K562 (cell line): ENCODE measurements at regions not wholly inside any gene's neighbourhood (a gene's known extent, or its start where the extent isn't known, plus 50 kb on each side); places are given as distances from the start of the nearest gene placed in this dataset.

Source experiments
- ATAC-seq: fragments of 200-7000 bp; cut with Tn5 transposase; 3 replicates; pipeline ENCODE4 v1.9.1; 2020; ENCODE audit warnings: moderate library complexity
- BruUV-seq: library from RNA; stranded (reverse); fragments of 400-500 nt; replicated peaks from 2 replicates; lab custom pipeline; 2021; lab: Mats Ljungman, UMichigan
- CTCF ChIA-PET: fragments of 300-600 bp; formaldehyde crosslinking; extraction: SDS; loops from one replicate; lab custom pipeline; 2021; ENCODE audit warnings: low intra/inter-chr PET ratio; lab: Yijun Ruan, JAX
- POLR2A ChIA-PET: fragments of 300-600, 350-650 bp; sonication (Branson Sonifier 250); formaldehyde crosslinking; extraction: SDS; loops from one replicate; lab custom pipeline; 2021; ENCODE audit warnings: antibody characterized with exemption, inconsistent platforms; lab: Yijun Ruan, JAX
- DNase-seq, 4 experiments: peaks; one replicate each; pipeline versions ENCODE4 v3.0.0 to v3.0.0-alpha.2; 2011 to 2018; ENCODE audit warnings: low spot score in 3 of 4, mixed read lengths in 3 of 4; ENCODE audit errors: extremely low read depth in 1 of 4
- FAIRE-seq: peaks from 2 replicates; lab custom pipeline; 2011; peaks lifted over from hg19 to GRCh38; lab: Jason Lieb, UNC
- H2AFZ ChIP-seq: 2 replicates; pipeline ENCODE4 v1.6.0; 2011; ENCODE audit warnings: low read depth, low read length, control low read depth, inconsistent platforms
- H3K27ac ChIP-seq: fragments of 200-600 bp; 3 replicates; pipeline ENCODE4 v1.8.0; 2011; ENCODE audit warnings: low read depth, mild to moderate bottlenecking, control low read depth, inconsistent platforms, low read length, moderate library complexity, mixed read lengths; ENCODE audit errors: extremely low read depth
- H3K27me3 ChIP-seq, 2 experiments: fragments of 300-600 bp in 1 of 2; 2 replicates in 1 of 2; 3 replicates in 1 of 2; pipeline versions ENCODE4 v1.6.0 to v1.8.0; 2011; ENCODE audit warnings: inconsistent platforms in 2 of 2, low read length in 2 of 2, mild to moderate bottlenecking in 1 of 2, mixed read lengths in 1 of 2, moderate library complexity in 1 of 2; ENCODE audit not compliant: control insufficient read depth in 2 of 2, insufficient read depth in 2 of 2
- H3K36me3 ChIP-seq: fragments of 300-600 bp; 3 replicates; pipeline ENCODE4 v1.8.0; 2011; ENCODE audit warnings: mild to moderate bottlenecking, low read length, inconsistent platforms; ENCODE audit not compliant: control insufficient read depth, insufficient read depth
- H3K4me1 ChIP-seq, 2 experiments: fragments of 200-600 bp in 1 of 2; replicated peaks in 1 of 2; 2 replicates in 1 of 2; 3 replicates in 1 of 2; pipeline versions ENCODE4 v1.5.1 to v1.8.0; 2011; ENCODE audit warnings: inconsistent platforms in 2 of 2, low read length in 2 of 2, mild to moderate bottlenecking in 1 of 2, mixed read lengths in 1 of 2, moderate library complexity in 1 of 2; ENCODE audit not compliant: control insufficient read depth in 2 of 2, insufficient read depth in 2 of 2
- H3K4me2 ChIP-seq: 2 replicates; pipeline ENCODE4 v1.6.1; 2011; ENCODE audit warnings: low read length, control low read depth, inconsistent platforms, mixed read lengths; ENCODE audit not compliant: insufficient read depth
- H3K4me3 ChIP-seq: fragments of 200-600 bp; sonication (generic), shearing (Covaris generic); 2 replicates; pipeline ENCODE4 v1.5.1; 2016; ENCODE audit warnings: control low read depth, inconsistent platforms
- H3K79me2 ChIP-seq: fragments of 200-600 bp; 3 replicates; pipeline ENCODE4 v1.8.0; 2011; ENCODE audit warnings: low read length, inconsistent platforms; ENCODE audit not compliant: control insufficient read depth, insufficient read depth
- H3K9ac ChIP-seq, 2 experiments: 2 replicates each; pipeline versions ENCODE4 v1.6.0 to v1.6.1; 2011; ENCODE audit warnings: low read depth in 2 of 2, low read length in 2 of 2, control low read depth in 1 of 2, inconsistent platforms in 1 of 2, mild to moderate bottlenecking in 1 of 2, mixed read lengths in 1 of 2; ENCODE audit not compliant: insufficient read depth in 1 of 2
- H3K9me1 ChIP-seq: one replicate; pipeline ENCODE4 v1.6.0; 2011; ENCODE audit warnings: inconsistent platforms, mild to moderate bottlenecking, low read length, moderate library complexity; ENCODE audit not compliant: control insufficient read depth, insufficient read depth
- H3K9me3 ChIP-seq: replicated peaks from 2 replicates; pipeline ENCODE4 v1.5.1; 2011; ENCODE audit warnings: low read depth, low read length, inconsistent platforms; ENCODE audit not compliant: control insufficient read depth, insufficient read depth
- H4K20me1 ChIP-seq: replicated peaks from 2 replicates; pipeline ENCODE4 v1.6.1; 2011; ENCODE audit warnings: low read length, inconsistent platforms, mixed read lengths; ENCODE audit not compliant: control insufficient read depth, insufficient read depth
- HNRNPK ChIP-seq: fragments of 200-400 bp; formaldehyde crosslinking; IDR thresholded peaks from one replicate; pipeline ENCODE4 v1.6.1; 2018; ENCODE audit warnings: mild to moderate bottlenecking, low read depth, low read length; ENCODE audit not compliant: poor library complexity, severe bottlenecking
- KAT8 ChIP-seq: fragments of 450-650 bp; IDR thresholded peaks from 2 replicates; pipeline ENCODE4 v1.6.1; 2016; ENCODE audit warnings: low read depth, mild to moderate bottlenecking
- NRF1 ChIP-seq, 2 experiments: fragments of 450-650 bp; IDR thresholded peaks in 1 of 2; conservative IDR thresholded peaks in 1 of 2; 2 replicates each; pipeline ENCODE4 v1.6.1; 2014; ENCODE audit warnings: mild to moderate bottlenecking in 2 of 2
- PATZ1 ChIP-seq: fragments of 250-450 bp; sonication (Bioruptor Pico); IDR thresholded peaks from 2 replicates; pipeline ENCODE4 v1.5.0; 2020; ENCODE audit warnings: mild to moderate bottlenecking, borderline replicate concordance
- PTRF ChIP-seq: fragments of 450-650 bp; IDR thresholded peaks from 2 replicates; pipeline ENCODE4 v1.6.1; 2016; ENCODE audit warnings: mild to moderate bottlenecking, missing genetic modification characterization, missing compliant biosample characterization
- RBM14 ChIP-seq: fragments of 200-400 bp; formaldehyde crosslinking; IDR thresholded peaks from 2 replicates; pipeline ENCODE4 v1.6.1; 2018; ENCODE audit warnings: low read depth, mild to moderate bottlenecking, low read length, moderate library complexity, borderline replicate concordance; ENCODE audit not compliant: insufficient read depth
- RBM39 ChIP-seq: fragments of 200-400 bp; formaldehyde crosslinking; optimal IDR thresholded peaks from 2 replicates; pipeline ENCODE3; 2018; ENCODE audit warnings: low read depth, low read length
- RHOXF2B ChIP-seq: fragments of 250-450 bp; sonication (Bioruptor Pico); conservative IDR thresholded peaks from 2 replicates; pipeline ENCODE4 v1.5.1; 2021
- SRSF3 ChIP-seq: fragments of 200-400 bp; formaldehyde crosslinking; IDR thresholded peaks from 2 replicates; pipeline ENCODE4 v1.6.1; 2016; ENCODE audit warnings: mild to moderate bottlenecking, low read length, moderate library complexity; ENCODE audit not compliant: insufficient read depth
- U2AF1 ChIP-seq: fragments of 200-400 bp; formaldehyde crosslinking; optimal IDR thresholded peaks from 2 replicates; pipeline ENCODE3; 2017; ENCODE audit warnings: mild to moderate bottlenecking, low read depth, low read length, moderate library complexity
- ZFP1 ChIP-seq: fragments of 450-650 bp; formaldehyde crosslinking; IDR thresholded peaks from 2 replicates; pipeline ENCODE4 v1.4.0; 2020; ENCODE audit warnings: mild to moderate bottlenecking, mixed read lengths
- ZNF507 ChIP-seq: conservative IDR thresholded peaks from 2 replicates; pipeline ENCODE4 v1.6.1; 2017; ENCODE audit warnings: missing genetic modification characterization, missing compliant biosample characterization
- ZNF655 ChIP-seq: fragments of 250-450 bp; sonication (Bioruptor Pico); IDR thresholded peaks from 2 replicates; pipeline ENCODE4 v1.5.0; 2021
- WGBS: fragments of 100-300 bp; shearing (Covaris generic); methylation state at CpG from one replicate; pipeline ENCODE4 v1.1.6; 2016; ENCODE audit warnings: low coverage, mixed read lengths; ENCODE audit not compliant: insufficient coverage; ENCODE audit errors: missing lambda C conversion rate; 5-methylcytosine and 5-hydroxymethylcytosine counted together
- in situ Hi-C: fragments of 300-500 bp; cut with MboI; formaldehyde crosslinking; loops from 4 replicates; pipeline ENCODE4 v1.15.0; 2018; ENCODE audit warnings: inconsistent platforms, mixed read lengths
- intact Hi-C: fragments of 100-400 bp; cut with micrococcal nuclease; formaldehyde crosslinking; loops from 2 replicates; pipeline ENCODE4 v1.14.2; 2022
- TF ChIP-seq, protein P1 (sequence below), 2 experiments: IDR thresholded peaks; 2 replicates each; pipeline ENCODE4 v1.6.1; 2012; ENCODE audit warnings: improper control_type of control experiment in 2 of 2, low read depth in 2 of 2, low read length in 2 of 2, borderline replicate concordance in 1 of 2
- TF ChIP-seq, protein P2 (sequence below): sonication (generic); formaldehyde crosslinking; IDR thresholded peaks from 2 replicates; pipeline ENCODE4 v1.8.1; 2023; ENCODE audit warnings: mild to moderate bottlenecking, missing genetic modification reagents

DNA sequence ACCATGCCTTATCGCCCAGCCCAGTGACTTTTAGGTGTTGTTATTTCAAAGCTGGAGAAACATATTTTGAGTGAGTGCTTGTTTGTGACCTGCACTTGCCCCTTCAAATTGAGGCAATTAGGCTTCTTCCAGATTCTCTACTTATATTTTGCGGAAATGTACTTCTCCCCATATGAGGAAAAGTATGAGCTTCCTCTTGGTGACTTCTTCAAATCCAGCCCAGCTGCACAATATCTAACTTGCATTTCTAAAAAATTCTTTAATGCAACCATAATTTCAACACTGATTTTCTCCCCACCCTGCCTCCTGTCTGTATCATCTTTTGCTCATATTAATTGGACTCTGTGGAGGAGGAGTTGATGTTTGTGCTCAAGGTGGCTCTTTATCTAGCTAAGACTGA is 391.2 kb upstream of the POU3F3 start:
- no peak for ATAC-seq
- BruUV-seq: no TSS peak
- WGBS: 3% methylated on average over 2 of the region's 2 CpGs
- no peaks in the 10 kb centered on the region for H3K9me1 ChIP-seq
- H3K4me3 ChIP-seq: no peak overlapping the region
- in situ Hi-C loops: no loop called here
- H3K36me3 ChIP-seq: no peaks in the 10 kb centered on the region
- H3K79me2 ChIP-seq: no peaks in the 10 kb centered on the region
- no peaks in the 10 kb centered on the region for H3K9me3 ChIP-seq
- TF ChIP-seq ZFP1 (CRISPR knock-in tag): no peak
- TF ChIP-seq PATZ1 (CRISPR knock-in tag): no peak
- no peak for TF ChIP-seq RBM39
- TF ChIP-seq ZNF507: no peak
- no peak for TF ChIP-seq ZNF655 (CRISPR knock-in tag)
- TF ChIP-seq SRSF3: no peak
- TF ChIP-seq, protein P1, sequence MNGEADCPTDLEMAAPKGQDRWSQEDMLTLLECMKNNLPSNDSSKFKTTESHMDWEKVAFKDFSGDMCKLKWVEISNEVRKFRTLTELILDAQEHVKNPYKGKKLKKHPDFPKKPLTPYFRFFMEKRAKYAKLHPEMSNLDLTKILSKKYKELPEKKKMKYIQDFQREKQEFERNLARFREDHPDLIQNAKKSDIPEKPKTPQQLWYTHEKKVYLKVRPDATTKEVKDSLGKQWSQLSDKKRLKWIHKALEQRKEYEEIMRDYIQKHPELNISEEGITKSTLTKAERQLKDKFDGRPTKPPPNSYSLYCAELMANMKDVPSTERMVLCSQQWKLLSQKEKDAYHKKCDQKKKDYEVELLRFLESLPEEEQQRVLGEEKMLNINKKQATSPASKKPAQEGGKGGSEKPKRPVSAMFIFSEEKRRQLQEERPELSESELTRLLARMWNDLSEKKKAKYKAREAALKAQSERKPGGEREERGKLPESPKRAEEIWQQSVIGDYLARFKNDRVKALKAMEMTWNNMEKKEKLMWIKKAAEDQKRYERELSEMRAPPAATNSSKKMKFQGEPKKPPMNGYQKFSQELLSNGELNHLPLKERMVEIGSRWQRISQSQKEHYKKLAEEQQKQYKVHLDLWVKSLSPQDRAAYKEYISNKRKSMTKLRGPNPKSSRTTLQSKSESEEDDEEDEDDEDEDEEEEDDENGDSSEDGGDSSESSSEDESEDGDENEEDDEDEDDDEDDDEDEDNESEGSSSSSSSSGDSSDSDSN (IDR thresholded peaks at IDR 0.05; ENCODE audit: borderline replicate concordance in 1 of 2, low read depth in 2 of 2, low read length in 2 of 2): no peak
- TF ChIP-seq RBM14: no peak
- TF ChIP-seq RHOXF2B (CRISPR knock-in tag): no peak
- TF ChIP-seq U2AF1: no peak
- TF ChIP-seq HNRNPK: no peak
- TF ChIP-seq PTRF (tag): no peak
- TF ChIP-seq, protein P2, sequence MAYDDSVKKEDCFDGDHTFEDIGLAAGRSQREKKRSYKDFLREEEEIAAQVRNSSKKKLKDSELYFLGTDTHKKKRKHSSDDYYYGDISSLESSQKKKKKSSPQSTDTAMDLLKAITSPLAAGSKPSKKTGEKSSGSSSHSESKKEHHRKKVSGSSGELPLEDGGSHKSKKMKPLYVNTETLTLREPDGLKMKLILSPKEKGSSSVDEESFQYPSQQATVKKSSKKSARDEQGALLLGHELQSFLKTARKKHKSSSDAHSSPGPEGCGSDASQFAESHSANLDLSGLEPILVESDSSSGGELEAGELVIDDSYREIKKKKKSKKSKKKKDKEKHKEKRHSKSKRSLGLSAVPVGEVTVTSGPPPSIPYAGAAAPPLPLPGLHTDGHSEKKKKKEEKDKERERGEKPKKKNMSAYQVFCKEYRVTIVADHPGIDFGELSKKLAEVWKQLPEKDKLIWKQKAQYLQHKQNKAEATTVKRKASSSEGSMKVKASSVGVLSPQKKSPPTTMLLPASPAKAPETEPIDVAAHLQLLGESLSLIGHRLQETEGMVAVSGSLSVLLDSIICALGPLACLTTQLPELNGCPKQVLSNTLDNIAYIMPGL: no peak
- TF ChIP-seq NRF1 (conservative IDR thresholded peaks at IDR 0.05 in 1 of 2, IDR thresholded peaks at IDR 0.05 in 1 of 2): no peak
- TF ChIP-seq KAT8: no peak
- H4K20me1 ChIP-seq: no peaks in the 10 kb centered on the region
- no peaks in the 10 kb centered on the region for H3K4me1 ChIP-seq
- no peak for FAIRE-seq
- DNase-seq: no peak
- no peak overlapping the region for H2AFZ ChIP-seq
- intact Hi-C loops: no loop called here
- no peaks in the 10 kb centered on the region for H3K27me3 ChIP-seq
- ChIA-PET POLR2A (no interaction called here), CTCF (no interaction called here)
- H3K4me2 ChIP-seq: no peak overlapping the region
- no peak overlapping the region for H3K27ac ChIP-seq
- no peak overlapping the region for H3K9ac ChIP-seq
